T-helper 9 cell (primary cell): ENCODE measurements at regions not wholly inside any gene's neighbourhood (a gene's known extent, or its start where the extent isn't known, plus 50 kb on each side); places are given as distances from the start of the nearest gene placed in this dataset.

Experiments used
- DNase-seq: peaks from one replicate; pipeline ENCODE4 v3.0.0-alpha.2; 2020

GRCh38 chr10:124143721-124144120 is 50.3 kb upstream of the CHST15 start:
- DNase-seq: no peak
